ENCODE measurements at regions not wholly inside any gene's neighbourhood (a gene's known extent, or its start where the extent isn't known, plus 50 kb on each side); places are given as distances from the start of the nearest gene placed in this dataset.

DNA sequence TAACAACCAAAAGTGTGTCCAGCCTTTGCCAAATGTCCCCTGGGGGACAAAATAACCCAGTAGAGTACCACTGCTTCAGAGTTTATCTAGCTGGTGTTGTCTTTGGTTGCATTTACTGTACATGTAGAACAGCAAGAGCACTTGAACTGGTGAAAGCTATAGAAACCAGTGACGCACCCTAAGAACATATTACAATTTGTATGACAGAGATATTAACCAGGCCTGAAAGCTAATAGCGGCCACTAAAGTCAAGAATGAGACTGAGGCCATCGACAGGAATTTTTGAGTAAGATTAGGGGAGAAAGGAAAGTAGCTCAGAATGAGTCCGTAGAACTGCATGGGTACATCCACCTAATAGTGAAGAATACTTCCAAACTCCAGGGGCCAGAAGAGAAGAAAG lies 236.2 kb downstream of the MTERF1 start:
- DNase-seq: no peak

DNA sequence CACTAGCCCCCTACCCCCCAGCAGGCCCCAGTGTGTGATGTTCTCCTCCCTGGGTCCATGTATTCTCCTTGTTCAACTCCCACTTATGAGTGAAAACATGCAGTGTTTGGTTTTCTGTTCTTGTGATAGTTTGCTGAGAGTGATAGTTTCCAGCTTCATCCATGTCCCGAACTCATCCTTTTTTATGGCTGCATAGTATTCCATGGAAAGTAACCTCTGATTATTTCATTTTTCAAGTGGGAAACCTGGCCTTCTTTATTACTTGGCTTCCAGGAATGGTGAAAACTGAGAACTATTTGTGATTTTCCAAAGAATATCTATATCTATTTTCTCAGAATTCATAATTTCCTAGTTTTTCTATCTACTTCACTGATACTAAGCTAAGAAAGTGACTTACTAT lies 235.0 kb downstream of the MTERF1 start:
- no peak for DNase-seq

DNA sequence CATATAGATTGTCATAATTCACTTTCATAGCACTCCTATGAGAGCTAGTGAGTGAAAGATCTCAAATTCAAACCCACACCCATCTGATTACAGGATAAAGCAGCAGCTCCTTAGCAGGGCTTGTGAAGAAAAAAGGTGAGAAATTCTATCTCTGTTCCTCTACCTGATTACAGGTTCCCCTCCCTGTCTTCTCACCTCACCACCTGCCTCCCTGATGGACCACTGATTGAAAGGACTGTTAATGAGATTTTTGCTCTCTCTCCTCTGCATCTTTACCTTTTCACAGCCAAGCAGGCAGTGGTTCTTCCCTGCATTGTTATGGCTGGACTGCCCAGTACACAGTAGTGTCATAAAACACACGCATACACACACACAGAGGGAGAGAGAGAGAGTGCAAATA lies 228.5 kb downstream of the MTERF1 start:
- no peak for DNase-seq

DNA sequence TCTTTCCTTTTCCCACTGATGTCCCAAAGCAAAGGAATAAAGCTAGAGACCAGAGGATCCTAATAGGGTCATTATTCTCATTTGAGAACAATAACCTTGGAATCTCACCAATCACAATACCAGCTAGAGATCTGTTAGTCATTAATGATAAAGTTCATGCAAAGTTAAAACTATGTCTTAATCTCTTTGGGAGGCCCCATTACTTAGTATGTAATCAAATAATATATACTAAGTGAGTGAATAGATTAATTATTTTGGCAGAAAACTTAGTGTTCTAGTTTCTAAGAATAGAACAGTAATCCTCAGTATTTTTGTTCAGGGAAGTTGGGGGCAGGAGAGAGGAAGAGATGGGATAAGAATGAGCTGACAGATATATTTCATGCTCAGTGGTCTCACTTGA lies 227.2 kb downstream of the MTERF1 start:
- DNase-seq: no peak

DNA sequence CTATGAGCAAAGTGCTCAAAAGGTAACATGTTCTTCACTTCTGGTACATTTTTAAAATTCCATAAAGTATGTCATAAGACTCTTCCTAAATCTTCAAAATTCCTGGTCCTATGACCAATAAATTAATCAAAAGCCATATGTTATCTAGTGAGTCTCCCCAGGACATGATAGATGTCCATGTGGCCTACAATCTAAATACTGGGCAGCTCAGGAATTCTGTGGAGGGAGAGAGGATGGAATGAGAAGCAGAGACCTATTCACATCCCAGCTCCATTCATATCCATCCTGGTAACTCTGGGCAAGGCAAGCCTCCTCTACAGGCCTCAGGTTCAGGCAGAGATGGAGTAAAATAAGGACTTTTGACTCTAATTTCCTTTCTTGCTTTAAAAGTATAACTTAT lies 224.8 kb downstream of the MTERF1 start:
- no peak for DNase-seq

DNA sequence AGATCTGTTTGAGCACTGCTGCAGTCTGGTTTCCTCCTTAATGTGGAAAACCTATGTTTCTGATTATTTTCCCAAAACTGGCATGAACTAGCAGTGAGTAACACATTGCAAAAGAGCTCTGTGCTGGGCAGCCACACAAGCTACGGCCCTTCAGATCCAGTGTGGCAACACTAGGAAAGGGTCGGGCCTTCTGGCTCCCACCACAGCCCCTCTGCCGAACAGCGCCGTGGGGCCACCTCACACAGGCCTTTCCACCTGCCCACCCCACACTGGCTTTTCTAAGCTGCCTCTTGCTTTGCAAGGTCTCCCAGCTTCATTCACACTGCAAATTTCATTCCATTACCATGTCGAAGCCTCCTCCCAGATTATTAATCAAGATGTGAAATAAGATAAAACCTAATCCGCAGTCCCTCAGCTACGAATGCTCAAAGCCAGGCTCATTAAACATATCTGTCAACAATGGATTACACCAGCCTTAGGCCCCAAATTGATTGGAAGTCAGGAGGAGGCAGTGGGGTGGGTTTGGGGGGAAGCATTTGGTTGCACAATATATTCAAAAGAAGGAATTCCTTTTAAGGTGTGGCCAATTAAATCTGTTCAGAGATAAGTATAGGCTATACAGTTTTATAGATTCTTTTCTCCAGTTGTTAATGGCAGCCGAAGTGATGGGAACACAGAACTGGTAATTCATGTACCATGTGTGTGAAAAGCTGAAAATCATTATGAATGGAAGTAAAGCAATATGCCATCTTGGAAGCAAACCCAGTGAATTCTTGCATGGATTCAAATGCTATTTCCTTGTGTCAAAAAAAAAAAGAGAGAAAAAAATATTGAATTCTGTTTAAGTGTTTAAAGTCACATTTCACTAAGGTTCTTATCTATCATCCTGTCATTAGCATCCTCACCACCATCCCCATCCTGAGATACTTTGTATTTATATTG lies 223.7 kb downstream of the MTERF1 start:
- DNase-seq: no peak

DNA sequence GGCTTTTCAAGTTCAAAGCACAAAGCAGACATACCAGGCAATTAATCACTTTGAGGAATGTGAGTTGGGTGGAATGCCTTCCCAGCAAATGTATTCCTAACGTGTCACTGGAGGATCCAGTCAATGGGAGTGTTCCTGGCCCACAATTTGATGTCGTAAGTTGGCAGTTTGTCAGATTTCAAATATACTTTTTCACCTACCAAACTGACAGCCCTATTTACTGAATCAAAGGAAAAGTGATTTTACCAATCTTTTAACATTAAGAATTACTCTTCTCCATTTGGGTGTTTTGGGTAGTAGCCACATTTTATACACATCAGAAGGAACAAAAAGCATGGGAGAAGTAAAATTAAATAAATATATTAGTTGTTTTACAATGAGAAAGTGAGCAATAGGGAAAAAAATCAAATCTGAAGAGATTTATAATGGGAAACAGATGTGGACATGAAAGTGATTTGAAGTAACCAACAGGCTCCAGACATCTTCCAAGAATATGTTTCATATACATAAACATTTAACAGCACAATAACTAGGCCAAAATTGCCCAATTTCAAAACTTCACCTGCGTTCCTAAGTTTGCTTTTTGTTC lies 222.9 kb downstream of the MTERF1 start:
- no peak for DNase-seq

DNA sequence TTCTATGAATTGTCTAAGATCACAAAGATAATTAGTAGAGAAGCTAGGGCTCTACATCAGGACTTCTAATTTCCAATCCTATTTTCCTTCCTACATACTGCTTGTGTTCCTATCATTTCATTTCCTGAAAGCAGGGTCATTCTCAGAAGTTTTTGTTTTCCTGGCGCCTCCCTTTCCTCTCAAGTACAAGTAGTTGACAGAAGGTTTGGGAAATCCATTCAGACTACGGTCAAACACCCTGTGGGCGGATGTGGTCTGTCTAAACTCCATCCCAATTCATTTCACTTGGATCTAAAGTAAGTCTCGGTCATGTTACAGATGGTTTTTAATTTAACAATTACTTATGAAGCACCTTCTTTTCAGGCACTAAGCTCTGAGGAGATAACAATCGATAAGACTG lies 221.4 kb downstream of the MTERF1 start:
- no peak for DNase-seq

DNA sequence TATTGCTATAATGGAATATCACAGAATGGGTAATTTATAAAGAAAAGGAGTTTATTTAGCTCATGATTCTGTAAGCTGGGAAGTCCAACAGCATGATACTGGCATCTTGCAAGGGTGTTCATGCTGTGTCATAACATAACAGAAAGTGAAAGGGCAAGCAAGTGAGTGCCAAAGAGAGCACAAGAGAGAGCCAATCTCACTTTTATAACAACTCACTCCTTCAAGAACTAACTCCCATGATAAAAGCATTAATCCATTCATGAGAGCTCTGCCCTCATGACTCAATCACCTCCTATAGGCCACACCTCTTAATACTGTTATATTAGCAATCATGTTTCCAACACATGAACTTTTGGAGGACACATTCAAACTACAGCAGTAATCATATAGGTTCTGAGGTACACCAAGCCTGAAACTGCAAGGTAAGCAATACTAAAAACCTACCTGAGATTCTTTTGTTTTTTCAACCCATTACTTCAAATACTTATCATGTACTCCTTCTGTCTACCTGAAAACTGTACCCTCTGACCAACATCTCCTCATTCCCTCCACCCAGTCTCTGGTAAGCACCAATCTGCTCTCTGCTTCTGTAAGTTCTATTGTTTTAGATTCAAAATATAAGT lies 219.7 kb downstream of the MTERF1 start:
- DNase-seq: no peak

DNA sequence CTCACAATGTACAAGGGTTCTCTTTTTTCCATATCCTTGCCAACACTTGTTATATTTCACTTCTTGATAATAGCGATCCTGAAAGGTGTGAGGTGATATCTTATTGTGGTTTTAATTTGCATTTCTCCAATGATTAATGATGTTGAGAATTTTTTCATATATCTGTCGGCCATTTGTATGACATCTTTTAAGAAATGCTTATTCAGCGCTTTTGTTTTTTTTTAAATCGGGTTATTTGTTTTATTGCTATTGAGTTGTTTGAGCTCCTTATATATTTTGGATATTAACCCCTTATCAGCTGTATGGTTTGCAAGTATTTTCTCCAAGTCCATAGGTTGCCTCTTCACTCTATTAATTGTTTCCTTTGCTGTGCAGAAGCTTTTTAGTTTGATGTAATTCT lies 218.8 kb downstream of the MTERF1 start:
- no peak for DNase-seq

DNA sequence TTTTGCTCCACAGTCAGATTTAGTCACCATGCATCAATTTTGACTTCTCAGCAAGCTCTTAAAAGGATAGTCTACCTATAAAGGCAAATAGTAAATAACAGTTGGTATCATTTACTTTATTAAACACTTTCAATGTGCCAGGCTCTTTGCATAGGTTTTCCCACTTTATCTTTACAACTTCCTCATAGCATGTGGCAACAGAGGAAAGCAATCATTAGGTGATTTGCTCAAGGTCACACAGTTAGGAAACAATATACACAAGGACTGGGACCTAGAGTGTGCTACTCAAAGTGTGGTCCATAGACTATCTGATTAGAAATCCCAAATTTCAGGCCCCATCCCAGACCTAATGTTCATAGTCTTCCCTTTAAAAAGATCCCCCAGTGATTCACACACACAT lies 212.3 kb downstream of the MTERF1 start:
- no peak for DNase-seq

DNA sequence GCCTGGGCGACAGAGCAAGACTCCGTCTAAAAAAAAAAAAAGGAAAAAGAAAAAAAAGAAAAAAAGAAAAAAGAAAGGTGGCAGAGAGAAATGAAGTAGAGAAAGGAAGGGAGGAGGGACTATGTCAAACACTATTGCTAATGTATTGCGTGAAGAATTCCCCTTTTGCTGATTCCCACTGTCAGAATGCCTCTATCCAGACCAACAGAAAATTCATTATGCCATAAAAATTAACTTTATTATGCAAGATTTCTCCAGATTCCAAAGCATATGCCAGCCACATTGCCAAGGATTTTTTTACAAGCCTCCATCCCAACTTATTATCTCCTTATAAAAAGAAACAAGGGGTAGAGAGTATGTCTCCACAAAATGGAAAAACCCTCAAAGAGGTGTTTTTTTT lies 209.3 kb downstream of the MTERF1 start:
- DNase-seq: no peak

DNA sequence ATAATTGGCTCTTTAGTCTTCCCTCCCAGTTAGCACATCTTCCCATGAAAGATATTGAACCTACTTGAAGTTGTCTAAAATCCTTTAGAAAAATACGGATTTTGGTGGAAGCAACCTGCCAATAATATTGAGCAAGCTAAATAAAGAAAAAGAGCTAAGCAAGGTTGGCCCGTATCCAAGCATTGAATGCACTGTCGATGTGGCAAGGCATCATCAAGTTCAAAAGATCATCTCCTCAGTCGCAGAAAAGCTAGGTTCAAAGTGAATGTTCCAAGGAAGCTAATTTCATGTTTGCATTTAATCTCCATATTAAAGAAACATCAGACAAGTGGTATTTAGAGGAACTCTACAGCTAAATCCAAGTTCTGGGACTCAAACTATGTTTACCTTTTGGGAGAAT lies 206.0 kb downstream of the MTERF1 start:
- no peak for DNase-seq

DNA sequence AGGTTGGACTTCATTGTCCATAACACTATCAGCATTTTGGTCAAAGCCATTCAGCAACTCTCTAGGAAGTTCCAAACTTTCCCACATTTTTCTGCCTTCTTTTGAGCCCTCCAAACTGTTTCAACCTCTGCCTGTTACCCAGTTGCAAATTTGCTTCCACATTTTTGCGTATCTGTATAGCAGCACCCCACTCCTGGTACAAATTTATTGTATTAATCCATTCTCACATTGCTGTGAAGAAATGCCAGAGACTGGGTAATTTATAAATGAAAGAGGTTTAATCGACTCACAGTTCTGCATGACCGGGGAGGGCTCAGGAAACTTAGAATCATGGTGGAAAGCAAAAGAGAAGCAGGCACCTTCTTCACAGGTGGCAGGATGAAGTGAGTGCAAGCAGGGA lies 198.8 kb downstream of the MTERF1 start:
- DNase-seq: no peak

DNA sequence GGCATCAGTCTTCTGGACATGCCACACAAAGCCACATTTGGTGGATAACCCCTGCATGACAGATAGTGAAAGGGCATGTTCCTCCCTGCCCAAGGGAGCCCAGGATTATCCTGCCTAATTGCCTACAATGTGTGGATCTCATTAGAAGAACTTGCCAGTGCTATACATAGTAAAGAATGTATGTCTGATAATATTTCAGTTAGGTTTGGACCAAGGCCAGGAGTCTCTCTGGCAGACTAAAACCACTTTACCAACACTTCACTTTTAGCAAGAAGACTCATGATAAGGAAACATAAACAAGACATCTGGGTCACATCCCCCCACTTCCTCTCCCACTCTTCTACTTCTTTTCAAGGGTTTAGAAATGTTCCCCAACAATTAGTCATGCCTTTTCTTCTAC lies 196.7 kb downstream of the MTERF1 start:
- DNase-seq: peak; percentile 13

DNA sequence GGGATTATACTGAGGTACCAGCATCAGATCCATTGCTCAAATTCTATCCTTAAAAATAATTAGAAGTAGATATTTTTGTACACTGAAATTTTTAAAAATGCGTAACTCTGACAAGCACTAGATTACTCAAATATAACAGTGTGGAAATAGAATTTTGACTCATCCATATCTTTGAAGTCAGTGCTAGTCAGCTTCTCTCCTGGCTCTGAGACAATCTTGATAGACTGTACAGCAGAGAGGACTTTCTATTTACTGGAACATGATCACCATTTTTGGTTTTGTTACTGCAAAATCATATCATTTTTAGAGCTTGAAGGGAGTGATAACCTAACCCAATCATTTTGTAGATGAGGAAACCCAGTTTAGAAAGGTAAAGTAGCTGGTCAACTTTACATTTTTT lies 195.0 kb downstream of the MTERF1 start:
- no peak for DNase-seq

DNA sequence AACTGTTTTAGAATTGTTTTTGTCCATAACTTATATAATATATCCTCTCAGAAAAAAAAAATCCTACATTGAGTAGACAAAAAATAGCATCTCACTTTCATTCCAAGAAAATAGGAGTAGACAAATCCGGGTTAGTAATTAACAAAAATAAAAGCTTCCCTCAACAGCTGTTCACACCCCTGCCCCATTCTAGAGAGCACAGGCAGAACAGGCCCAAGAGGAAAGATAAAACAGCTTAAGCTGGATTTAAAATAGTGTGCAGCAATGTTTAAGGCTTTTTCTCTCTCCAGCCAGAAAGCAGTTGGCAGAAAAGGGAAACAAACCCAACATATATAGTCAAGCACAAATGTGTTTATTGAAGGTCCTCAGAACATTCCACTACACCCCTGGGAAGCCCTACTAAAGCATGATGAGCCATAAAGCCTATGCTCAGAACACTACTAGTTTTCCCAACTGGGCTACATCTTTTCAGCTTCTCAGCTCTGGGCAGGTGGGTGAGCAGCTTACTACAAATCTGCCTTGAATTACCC lies 189.9 kb downstream of the MTERF1 start:
- DNase-seq: no peak

DNA sequence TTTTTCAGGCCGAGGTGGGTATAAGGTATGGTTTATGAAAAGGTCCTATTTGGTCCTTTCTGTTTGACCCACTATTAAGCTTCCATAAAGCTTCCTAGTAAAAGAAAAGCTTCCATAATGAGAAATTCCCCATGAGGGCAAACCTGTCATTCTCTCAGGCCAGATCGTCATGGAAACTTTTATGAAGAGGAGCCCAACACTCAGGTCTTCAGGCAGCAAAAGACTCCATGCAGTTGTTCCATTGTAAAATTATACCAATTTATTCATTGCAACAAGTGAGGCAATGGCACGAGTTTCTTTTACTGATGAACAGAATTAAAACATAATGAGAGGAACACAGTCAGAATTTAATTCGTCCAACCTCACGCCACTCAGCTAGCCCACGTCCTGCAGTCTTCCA lies 188.6 kb downstream of the MTERF1 start:
- DNase-seq: no peak

DNA sequence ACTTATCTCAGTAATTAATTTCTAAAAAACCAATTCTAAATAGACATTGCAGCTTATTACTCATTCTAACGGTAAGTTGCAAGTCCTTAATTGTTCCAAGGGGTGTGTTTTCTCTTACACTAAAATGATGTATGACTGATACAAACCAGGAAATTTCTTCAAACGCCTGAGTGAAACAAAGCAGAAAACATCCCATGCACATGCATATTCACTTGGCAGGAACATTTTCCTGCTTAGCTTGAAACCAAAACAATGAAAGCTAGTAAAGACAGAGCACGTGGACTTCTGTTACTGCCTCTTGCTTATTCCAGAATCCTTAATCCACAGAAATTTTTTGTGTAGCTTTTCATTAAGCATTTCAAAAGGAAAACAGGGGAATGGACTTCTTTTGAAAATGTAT lies 187.7 kb downstream of the MTERF1 start:
- no peak for DNase-seq

DNA sequence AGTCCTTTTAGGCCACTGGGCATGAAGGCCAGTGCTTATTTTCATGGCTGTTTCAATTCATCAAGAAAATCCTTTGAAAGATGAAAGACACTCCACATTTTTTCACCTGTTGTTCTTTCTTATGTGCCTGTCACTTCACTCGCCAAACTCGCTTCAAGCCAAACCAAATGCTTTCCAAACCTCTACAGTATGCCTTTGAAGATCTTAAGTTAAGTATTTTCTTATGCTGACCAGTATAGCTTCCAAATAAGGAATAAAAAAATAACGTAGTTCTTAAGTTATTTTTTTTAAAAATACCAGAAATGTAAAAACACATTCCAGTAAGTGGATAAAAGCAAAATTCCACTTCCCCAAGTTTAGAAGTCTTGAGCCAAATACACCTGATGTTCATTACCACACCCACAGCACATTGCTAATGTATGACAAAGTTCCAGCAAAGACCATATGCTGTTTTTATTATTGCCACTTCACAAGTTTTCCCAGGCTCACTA lies 186.1 kb downstream of the MTERF1 start:
- no peak for DNase-seq

DNA sequence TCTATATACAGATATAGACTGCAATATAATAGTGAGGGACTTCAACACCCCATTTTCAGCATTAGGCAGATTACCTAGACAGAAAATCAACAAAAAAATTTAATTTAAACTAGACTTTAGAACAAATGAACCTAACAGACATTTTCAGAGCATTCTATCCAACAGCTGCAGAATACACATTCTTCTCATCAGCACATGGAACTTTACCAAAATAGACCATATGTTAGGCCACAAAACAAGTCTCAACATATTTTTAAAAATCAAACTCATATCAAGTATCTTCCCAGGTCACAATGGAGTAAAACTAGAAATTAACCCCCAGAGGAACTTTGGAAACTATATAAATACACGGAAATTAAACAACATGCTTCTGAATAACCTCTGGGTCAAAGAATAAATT lies 169.6 kb downstream of the MTERF1 start:
- DNase-seq: no peak

DNA sequence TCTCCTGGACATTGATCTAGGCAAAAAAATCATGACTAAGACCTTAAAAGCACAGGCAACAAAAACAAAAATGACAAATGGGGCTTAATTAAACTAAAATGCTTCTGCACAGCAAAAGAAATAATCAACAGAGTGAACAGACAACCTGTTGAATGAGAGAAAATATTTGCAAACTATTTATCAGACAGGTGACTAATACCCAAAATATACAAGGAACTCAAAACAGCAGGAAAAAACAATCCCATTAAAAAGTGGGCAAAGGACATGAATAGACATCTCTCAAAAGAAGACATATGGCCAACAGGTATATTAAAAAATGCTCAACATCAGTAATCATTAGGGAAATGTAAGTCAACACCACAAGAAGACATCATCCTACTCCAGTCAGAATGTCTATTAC lies 166.8 kb downstream of the MTERF1 start:
- DNase-seq: no peak

DNA sequence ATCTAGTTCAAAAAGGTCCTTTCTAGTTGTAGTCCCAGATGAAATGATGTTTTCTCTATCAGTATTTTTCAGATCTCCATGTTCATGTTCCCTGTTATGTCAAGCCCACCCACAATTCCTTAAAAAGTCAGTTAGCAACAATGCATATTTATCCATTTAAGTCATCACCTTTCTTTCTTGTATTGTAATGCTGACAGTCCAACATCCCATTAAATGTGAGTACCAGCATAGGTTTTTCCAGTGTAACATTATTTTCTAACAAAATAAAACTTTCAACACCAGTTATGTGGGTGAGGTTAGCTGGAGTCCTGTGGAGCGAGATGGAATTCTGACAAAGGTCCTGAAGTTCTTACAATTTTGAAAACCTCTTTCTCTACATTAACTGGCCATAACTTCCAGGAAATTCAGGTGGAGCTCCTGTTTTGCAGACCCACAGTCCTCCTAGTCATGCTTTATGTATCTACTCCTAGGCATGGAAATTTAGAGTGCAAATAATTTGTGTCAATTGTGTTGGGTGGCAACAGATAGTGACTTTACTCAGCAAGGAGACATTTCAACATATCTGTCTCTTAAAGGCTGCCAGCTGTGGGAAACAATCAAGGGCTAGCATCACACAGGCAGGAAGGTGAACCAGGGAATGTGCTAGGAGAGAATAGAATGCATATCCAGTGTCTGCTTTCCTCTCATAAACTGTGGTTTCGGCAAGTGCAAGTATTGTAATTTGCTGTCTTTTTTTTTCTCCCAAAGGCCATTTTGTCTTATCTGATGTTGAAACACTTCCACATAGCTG lies 162.6 kb downstream of the MTERF1 start:
- DNase-seq: no peak
